ENCODE measurements at regions not wholly inside any gene's neighbourhood (a gene's known extent, or its start where the extent isn't known, plus 50 kb on each side); places are given as distances from the start of the nearest gene placed in this dataset.

- Histone ChIP-seq H3K4me1 (ENCODE audit: insufficient read depth) (no peaks in the 10 kb centered on the region), H3K27me3 (no peaks in the 10 kb centered on the region), H3K79me2 (no peaks in the 10 kb centered on the region), H2AFZ (no peak overlapping the region), H3K27ac (no peak overlapping the region), H3K36me3 (replicated peaks; ENCODE audit: insufficient read depth, low read depth) (no peaks in the 10 kb centered on the region), H3K4me2 (no peak overlapping the region), H3K4me3 (no peak overlapping the region), H3K9me2 (replicated peaks; ENCODE audit: insufficient read depth) (no peaks in the 10 kb centered on the region), H3K9me3 (ENCODE audit: low read depth) (no peaks in the 10 kb centered on the region), H4K20me1 (ENCODE audit: insufficient read depth, poor library complexity, severe bottlenecking) (no peaks in the 10 kb centered on the region)
- TF ChIP-seq, protein P1, sequence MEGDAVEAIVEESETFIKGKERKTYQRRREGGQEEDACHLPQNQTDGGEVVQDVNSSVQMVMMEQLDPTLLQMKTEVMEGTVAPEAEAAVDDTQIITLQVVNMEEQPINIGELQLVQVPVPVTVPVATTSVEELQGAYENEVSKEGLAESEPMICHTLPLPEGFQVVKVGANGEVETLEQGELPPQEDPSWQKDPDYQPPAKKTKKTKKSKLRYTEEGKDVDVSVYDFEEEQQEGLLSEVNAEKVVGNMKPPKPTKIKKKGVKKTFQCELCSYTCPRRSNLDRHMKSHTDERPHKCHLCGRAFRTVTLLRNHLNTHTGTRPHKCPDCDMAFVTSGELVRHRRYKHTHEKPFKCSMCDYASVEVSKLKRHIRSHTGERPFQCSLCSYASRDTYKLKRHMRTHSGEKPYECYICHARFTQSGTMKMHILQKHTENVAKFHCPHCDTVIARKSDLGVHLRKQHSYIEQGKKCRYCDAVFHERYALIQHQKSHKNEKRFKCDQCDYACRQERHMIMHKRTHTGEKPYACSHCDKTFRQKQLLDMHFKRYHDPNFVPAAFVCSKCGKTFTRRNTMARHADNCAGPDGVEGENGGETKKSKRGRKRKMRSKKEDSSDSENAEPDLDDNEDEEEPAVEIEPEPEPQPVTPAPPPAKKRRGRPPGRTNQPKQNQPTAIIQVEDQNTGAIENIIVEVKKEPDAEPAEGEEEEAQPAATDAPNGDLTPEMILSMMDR (IDR thresholded peaks at IDR 0.05; ENCODE audit: poor library complexity): no peak
- TF ChIP-seq EZH2 (IDR thresholded peaks at IDR 0.05; ENCODE audit: borderline replicate concordance) (no peak), EZH2phosphoT487 (IDR thresholded peaks at IDR 0.05; ENCODE audit: low read depth, severe bottlenecking, unreplicated experiment) (no peak)
- DNase-seq (ENCODE audit: low spot score): no peak
- 94% methylated on average over 5 of the region's 5 CpGs for WGBS (ENCODE audit: low lambda C conversion rate, missing lambda C conversion rate)
These were observed 205.3 kb upstream of the KLF6 start for GRCh38 chr10:3990307-3990706.

GRCh38 chr10:3987143-3987974 is 202.3 kb upstream of the KLF6 start:
- Histone ChIP-seq H3K9me2 (replicated peaks; ENCODE audit: insufficient read depth) (no peaks in the 10 kb centered on the region), H3K27me3 (no peaks in the 10 kb centered on the region), H2AFZ (no peak overlapping the region), H3K4me3 (no peak overlapping the region), H3K9me3 (ENCODE audit: low read depth) (no peaks in the 10 kb centered on the region), H3K79me2 (no peaks in the 10 kb centered on the region), H3K4me1 (ENCODE audit: insufficient read depth) (no peaks in the 10 kb centered on the region), H3K27ac (no peak overlapping the region), H3K36me3 (replicated peaks; ENCODE audit: insufficient read depth, low read depth) (no peaks in the 10 kb centered on the region), H4K20me1 (ENCODE audit: insufficient read depth, poor library complexity, severe bottlenecking) (no peaks in the 10 kb centered on the region), H3K4me2 (no peak overlapping the region)
- 66% methylated on average over 9 of the region's 9 CpGs for WGBS (ENCODE audit: low lambda C conversion rate, missing lambda C conversion rate)
- TF ChIP-seq EZH2phosphoT487 (IDR thresholded peaks at IDR 0.05; ENCODE audit: low read depth, severe bottlenecking, unreplicated experiment): no peak
- TF ChIP-seq, protein P1 (IDR thresholded peaks at IDR 0.05; ENCODE audit: poor library complexity): no peak
- no peak for TF ChIP-seq EZH2 (IDR thresholded peaks at IDR 0.05; ENCODE audit: borderline replicate concordance)
- DNase-seq (ENCODE audit: low spot score): no peak

- 92% methylated on average over 10 of the region's 10 CpGs for WGBS (ENCODE audit: low lambda C conversion rate, missing lambda C conversion rate)
- DNase-seq (ENCODE audit: low spot score): no peak
These were observed 201.6 kb upstream of the KLF6 start for GRCh38 chr10:3986493-3987142.

More at GRCh38 chr10:3986493-3987142, 201.6 kb upstream of the KLF6 start:
- no peaks in the 10 kb centered on the region for H3K4me1 ChIP-seq (ENCODE audit: insufficient read depth)
- no peak overlapping the region for H3K4me2 ChIP-seq
- H3K27me3 ChIP-seq: no peaks in the 10 kb centered on the region
- H4K20me1 ChIP-seq (ENCODE audit: insufficient read depth, poor library complexity, severe bottlenecking): no peaks in the 10 kb centered on the region
- H3K9me3 ChIP-seq (ENCODE audit: low read depth): no peaks in the 10 kb centered on the region
- H3K4me3 ChIP-seq: no peak overlapping the region
- H2AFZ ChIP-seq: no peak overlapping the region
- H3K36me3 ChIP-seq (replicated peaks; ENCODE audit: insufficient read depth, low read depth): no peaks in the 10 kb centered on the region
- no peaks in the 10 kb centered on the region for H3K9me2 ChIP-seq (replicated peaks; ENCODE audit: insufficient read depth)
- H3K79me2 ChIP-seq: no peaks in the 10 kb centered on the region
- H3K27ac ChIP-seq: no peak overlapping the region
- no peak for TF ChIP-seq EZH2phosphoT487 (IDR thresholded peaks at IDR 0.05; ENCODE audit: low read depth, severe bottlenecking, unreplicated experiment)
- no peak for TF ChIP-seq EZH2 (IDR thresholded peaks at IDR 0.05; ENCODE audit: borderline replicate concordance)
- TF ChIP-seq, protein P1 (IDR thresholded peaks at IDR 0.05; ENCODE audit: poor library complexity): no peak
